ENCODE measurements at regions not wholly inside any gene's neighbourhood (a gene's known extent, or its start where the extent isn't known, plus 50 kb on each side); places are given as distances from the start of the nearest gene placed in this dataset.

GRCh38 chr13:65744836-65745235 lies 1485.3 kb downstream of the PCDH9 start:
- H3K4me1 ChIP-seq (ENCODE audit: control insufficient read depth in 4 of 4, insufficient read depth in 4 of 4, low read length in 3 of 4): no peaks in the 10 kb centered on the region
- no peak for DNase-seq (ENCODE audit: low spot score)

More at GRCh38 chr13:65744836-65745235, 1485.3 kb downstream of the PCDH9 start:
- Histone ChIP-seq H3K9me3 (ENCODE audit: control insufficient read depth in 4 of 4, low read length in 3 of 4) (no peaks in the 10 kb centered on the region), H3K4me3 (ENCODE audit: low read depth in 1 of 3, low read length in 3 of 3) (no peak overlapping the region), H3K36me3 (ENCODE audit: control insufficient read depth in 4 of 4, insufficient read depth in 3 of 4, low read depth in 1 of 4, low read length in 3 of 4) (no peaks in the 10 kb centered on the region), H3K27me3 (ENCODE audit: control insufficient read depth in 4 of 4, insufficient read depth in 4 of 4, low read length in 3 of 4) (no peaks in the 10 kb centered on the region), H3K9ac (ENCODE audit: low read depth in 1 of 2, low read length in 2 of 2) (no peak overlapping the region), H3K27ac (ENCODE audit: low read depth in 1 of 2, low read length in 2 of 2) (no peak overlapping the region)
- WGBS: 44% methylated on average over 2 of the region's 2 CpGs
- TF ChIP-seq JUND (IDR thresholded peaks at IDR 0.05): no peak
- TF ChIP-seq CTCF (IDR thresholded peaks at IDR 0.05; ENCODE audit: low read depth, low read length, missing input control): no peak
- TF ChIP-seq YY1 (IDR thresholded peaks at IDR 0.05): no peak
- TF ChIP-seq FOXA1 (IDR thresholded peaks at IDR 0.05): no peak
- TF ChIP-seq SP1 (IDR thresholded peaks at IDR 0.05): no peak
- no peak for TF ChIP-seq HNF4A (conservative IDR thresholded peaks at IDR 0.05)
- TF ChIP-seq RXRA (IDR thresholded peaks at IDR 0.05): no peak
- TF ChIP-seq HNF4G (IDR thresholded peaks at IDR 0.05): no peak
- no peak for TF ChIP-seq TAF1 (conservative IDR thresholded peaks at IDR 0.05)
- TF ChIP-seq EGR1 (IDR thresholded peaks at IDR 0.05; ENCODE audit: low read depth in 2 of 2): no peak
- TF ChIP-seq NR2F2 (IDR thresholded peaks at IDR 0.05): no peak
- TF ChIP-seq ZBTB33 (IDR thresholded peaks at IDR 0.05): no peak
- TF ChIP-seq ATF3 (IDR thresholded peaks at IDR 0.05): no peak
- no peak for TF ChIP-seq RAD21 (IDR thresholded peaks at IDR 0.05)
- no peak for TF ChIP-seq MAX (IDR thresholded peaks at IDR 0.05)
- no peak for TF ChIP-seq REST (IDR thresholded peaks at IDR 0.05)
- TF ChIP-seq FOXA2 (IDR thresholded peaks at IDR 0.05): no peak
- no peak for TF ChIP-seq GABPA (IDR thresholded peaks at IDR 0.05 in 1 of 2, conservative IDR thresholded peaks at IDR 0.05 in 1 of 2)

Measured in liver (tissue), 8 donors.